AG08396 (cell line): ENCODE measurements at regions not wholly inside any gene's neighbourhood (a gene's known extent, or its start where the extent isn't known, plus 50 kb on each side); places are given as distances from the start of the nearest gene placed in this dataset.

ENCODE experiments used
- DNase-seq: peaks from one replicate; pipeline ENCODE4 v3.0.0; 2012; ENCODE audit warnings: low spot score, mixed read lengths

DNA sequence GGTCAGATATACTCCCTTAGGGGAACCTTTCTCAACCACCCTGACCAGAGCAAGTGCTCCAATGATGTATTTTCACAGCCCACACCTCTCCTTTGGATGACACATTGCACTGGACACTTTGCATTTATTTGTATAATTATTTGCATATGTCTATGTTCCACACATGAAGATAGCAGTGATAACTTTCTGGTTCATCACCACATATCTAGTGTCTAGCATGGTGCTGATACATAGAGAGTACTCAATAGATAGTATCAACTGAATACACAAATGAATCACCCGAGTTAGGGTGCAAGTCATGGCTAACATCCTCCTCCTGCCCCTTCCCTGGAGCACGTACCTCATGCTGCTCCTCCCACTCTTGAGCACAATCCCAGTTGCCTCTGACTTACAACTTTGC lies 617.6 kb downstream of the EBF1 start:
- DNase-seq: no peak

- no peak for DNase-seq
Observed at GRCh38 chr5:158478139-158478538, 619.2 kb upstream of the CLINT1 start.

DNA sequence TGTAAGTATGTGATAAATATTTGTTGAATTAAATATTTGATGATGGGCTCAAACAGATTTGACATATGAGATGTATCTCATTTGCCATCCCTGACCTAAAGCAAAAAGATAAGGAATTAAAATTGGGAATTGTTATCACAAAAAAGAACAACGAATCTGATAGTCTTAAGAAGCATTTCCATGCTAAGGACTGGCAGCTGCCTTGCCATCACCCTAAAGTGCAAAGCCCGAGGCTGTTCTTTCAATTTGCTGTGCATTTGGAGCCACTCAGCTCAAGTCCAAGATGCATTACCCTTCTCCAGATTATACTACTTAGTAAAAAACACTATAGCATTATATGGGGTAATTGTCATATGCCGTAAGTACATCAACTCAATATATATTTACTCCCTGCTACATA lies 618.3 kb upstream of the CLINT1 start:
- no peak for DNase-seq

DNA sequence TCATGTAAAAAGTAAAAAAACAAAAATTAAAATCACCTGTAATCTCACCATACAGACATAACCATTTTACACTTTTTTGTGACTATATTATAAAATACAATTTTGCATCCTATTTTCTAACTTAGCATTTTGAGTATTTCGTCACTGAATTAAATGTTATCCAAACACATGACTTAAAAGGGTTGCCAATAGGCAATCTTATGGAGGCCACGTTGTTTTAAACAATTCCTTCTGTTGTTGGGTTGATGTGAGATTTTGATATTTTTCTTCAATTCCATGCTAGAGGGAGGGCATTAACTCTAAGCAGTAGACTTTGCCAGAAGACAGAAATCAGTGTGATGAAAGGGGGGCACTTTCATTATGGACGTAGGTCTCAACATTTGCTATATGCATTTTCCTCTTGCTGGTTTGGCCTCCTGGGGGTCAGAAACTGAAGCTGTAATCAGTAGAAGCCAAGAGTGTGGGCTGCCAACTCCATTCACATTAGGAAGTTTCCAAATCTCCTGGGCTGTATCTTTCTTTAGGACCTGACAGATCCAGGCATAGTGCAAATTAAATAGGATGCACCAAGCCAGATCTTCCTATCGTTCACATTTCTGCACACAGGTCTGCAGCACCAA lies 614.2 kb upstream of the CLINT1 start:
- no peak for DNase-seq

GRCh38 chr5:158471535-158471924 lies 612.6 kb upstream of the CLINT1 start:
- no peak for DNase-seq

DNA sequence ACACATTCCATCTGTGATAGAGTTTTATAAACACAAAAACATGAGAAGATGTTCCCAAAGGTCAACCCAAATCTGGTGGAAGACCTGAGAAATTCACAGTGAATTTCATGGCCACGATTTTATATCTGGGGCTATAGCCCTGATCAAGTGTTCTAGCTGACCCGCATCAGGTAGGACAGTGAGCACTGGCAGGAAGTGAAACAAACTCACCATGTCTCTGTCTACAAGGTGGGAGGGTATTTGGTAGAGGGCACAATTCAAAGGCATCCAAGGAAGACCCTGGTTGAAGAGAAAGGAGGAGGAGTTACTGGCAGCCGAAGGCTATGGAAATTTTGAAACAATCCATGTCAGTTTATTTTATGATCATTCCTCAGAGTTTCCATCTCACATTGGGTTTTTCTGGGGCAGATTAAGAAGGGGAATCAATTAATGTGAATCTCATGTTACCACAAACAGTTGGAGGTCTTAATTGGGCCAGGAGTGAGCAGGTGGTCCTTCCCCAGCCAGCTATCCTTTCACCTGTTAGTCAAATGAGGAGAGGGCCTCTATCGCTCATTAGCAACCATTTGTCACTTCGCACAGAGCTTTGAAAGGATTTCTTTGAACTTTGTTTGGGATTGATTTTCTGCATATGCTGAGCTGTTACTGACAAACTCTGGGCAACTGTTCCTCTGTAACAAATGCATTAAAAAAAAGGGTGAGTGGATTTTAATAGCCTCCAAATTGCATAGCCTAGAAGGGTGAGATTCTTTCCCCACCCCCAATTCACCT lies 612.0 kb upstream of the CLINT1 start:
- DNase-seq: no peak

- no peak for DNase-seq
Observed at GRCh38 chr5:158468444-158468843, 609.5 kb upstream of the CLINT1 start.

- DNase-seq: no peak
Observed at GRCh38 chr5:158466191-158466590, 607.2 kb upstream of the CLINT1 start.

- DNase-seq: no peak
Observed at GRCh38 chr5:158465086-158465972, 606.4 kb upstream of the CLINT1 start.

GRCh38 chr5:158464383-158464782 lies 605.4 kb upstream of the CLINT1 start:
- no peak for DNase-seq

GRCh38 chr5:158463938-158464337 lies 605.0 kb upstream of the CLINT1 start:
- DNase-seq: no peak

GRCh38 chr5:158463188-158463587 lies 604.2 kb upstream of the CLINT1 start:
- peak; percentile 14 for DNase-seq

DNA sequence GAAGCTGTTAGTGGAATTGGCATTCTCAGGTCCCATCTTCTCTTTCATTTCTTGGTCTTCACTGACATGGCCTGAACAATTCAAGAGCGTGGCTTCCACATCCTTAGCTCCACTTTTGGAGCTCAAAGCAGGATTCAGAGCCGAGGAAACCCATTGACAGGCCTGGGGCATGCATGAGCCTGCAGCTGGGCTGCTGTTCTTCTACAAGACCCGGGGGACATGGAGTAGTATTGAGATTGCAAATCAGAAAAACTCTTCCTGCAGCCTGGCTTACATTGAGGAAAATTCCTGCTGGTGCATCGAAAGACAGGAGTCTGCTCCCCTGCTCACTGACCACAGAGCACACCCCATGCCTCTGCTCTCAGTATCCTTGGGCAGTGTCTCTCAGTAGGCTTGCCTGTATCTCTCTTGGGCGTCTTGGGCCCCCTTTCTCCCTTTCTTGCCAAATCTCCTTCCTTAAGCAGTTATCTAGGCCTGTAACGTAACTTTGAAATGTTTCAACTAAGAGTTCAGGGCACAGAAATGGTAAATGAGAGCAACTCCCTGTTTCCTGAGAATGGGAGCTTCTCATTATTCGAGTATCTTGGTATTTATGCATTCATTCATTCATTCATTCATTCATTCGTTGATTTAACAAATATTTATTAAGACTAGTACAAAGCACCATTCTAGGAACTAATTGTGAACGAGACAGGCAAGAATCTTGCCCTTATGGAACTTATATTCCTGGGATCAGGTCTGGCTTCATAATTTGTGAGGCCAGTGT lies 603.6 kb upstream of the CLINT1 start:
- DNase-seq: no peak

GRCh38 chr5:158461240-158461854 lies 602.4 kb upstream of the CLINT1 start:
- DNase-seq: no peak

GRCh38 chr5:158458086-158458485 lies 599.1 kb upstream of the CLINT1 start:
- no peak for DNase-seq

DNA sequence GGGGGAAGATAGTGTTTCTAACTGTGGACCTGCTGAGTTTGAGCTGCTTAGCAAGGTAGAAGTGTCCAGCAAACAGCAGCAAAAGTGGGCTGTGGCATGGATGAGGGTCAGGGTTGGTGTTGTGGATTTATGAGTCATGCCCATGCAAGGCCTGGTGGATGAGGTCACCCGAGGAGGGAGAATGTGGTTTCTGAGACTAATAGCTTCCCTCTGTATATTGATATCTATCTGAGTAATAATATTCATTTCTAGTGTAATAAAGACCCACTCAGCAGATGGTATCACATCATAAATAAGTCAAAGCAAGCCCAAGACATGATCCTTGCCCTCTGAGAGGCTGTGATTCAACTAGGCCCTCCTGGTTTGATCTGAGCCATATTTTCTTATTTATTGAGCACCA lies 597.8 kb upstream of the CLINT1 start:
- peak; percentile 73 for DNase-seq

DNA sequence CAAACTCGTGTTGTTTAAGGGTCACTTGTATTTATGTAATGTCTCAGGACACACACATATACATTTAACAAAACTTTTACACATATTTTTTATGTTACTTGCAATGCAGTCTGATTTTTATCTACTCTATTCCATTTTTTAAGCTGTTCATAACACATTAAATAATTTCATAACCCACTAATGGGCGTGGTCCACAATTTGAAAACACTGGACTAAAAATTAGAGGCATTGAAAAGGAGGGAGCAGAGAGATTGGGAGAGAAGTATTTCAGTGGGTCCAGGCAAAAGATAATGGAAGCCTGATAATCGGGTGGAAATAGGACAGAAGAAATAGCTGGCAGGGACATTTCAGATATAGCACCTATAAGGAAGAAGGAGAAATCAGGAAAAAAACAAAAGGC lies 597.3 kb upstream of the CLINT1 start:
- DNase-seq: no peak

GRCh38 chr5:158451993-158452672 lies 593.2 kb upstream of the CLINT1 start:
- no peak for DNase-seq

GRCh38 chr5:158451203-158451992 lies 592.5 kb upstream of the CLINT1 start:
- DNase-seq: no peak

DNA sequence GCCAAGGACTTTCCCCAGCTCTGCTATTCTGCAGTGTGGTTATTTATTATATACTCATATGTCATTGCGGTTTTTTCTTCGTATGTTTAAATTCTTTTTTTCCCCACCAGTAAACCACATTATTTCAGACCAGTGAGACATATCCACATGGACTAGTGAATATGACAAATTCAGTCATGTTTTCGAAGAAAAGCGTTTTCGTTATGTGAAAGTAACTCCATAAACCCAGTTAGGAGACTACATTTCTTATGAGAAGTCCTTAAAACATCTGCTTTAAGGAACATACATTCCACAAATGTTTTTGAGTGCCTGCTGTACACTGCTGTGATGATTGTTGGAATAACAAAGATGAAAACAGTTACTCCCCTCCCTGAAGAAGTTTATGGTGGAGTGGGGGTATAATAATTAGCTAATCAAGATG lies 591.8 kb upstream of the CLINT1 start:
- no peak for DNase-seq
